ENCODE measurements at regions not wholly inside any gene's neighbourhood (a gene's known extent, or its start where the extent isn't known, plus 50 kb on each side); places are given as distances from the start of the nearest gene placed in this dataset.
"Not testable (repeated sequence)": the region's sequence is repeated elsewhere in the genome, so short reads cannot be mapped to it uniquely, and the experiment has no call there.

GRCh38 chr9:62038260-62038659, 848.4 kb downstream of the SPATA31A7 start:
- H2BK20ac ChIP-seq (ENCODE audit: low read depth, low read length, poor library complexity, severe bottlenecking); H3K27ac ChIP-seq (ENCODE audit: insufficient read length, low read depth, low read length): not testable (repeated sequence)

DNA sequence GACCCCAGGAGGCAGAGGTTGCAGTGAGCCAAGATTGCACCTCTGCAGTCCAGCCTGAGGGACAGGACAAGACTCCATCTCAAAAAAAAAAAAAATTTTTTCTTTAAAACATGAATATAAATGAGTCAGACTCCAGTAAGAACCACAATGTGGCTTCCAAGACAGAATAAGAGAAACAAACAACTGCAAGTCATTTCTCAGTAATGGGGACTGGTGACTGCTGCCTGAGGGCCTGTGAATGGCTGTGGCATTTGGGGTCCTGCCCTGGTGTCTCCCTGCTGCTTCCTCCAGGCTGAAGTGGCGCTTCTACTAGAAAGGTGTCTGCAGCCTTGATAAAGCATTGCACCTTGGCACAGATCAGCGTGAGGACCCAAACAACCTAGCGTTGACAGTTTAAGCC, 868.3 kb downstream of the SPATA31A7 start:
- no CpG with 5 or more reads among the region's 3 CpGs for WGBS (ENCODE audit: extremely low coverage, insufficient read length, low lambda C conversion rate)
- not testable (repeated sequence) for H2BK5ac ChIP-seq (ENCODE audit: insufficient read length, low read length); H4K5ac ChIP-seq (ENCODE audit: insufficient read length, low read depth, low read length); H3K4me3 Mint-ChIP-seq; H4K8ac ChIP-seq (replicated peaks; ENCODE audit: insufficient read length, low read depth, low read length); H3T11ph ChIP-seq (ENCODE audit: low read length); H3K36me3 Mint-ChIP-seq (ENCODE audit: insufficient read depth in 1 of 3, low read depth in 3 of 3); DNase-seq; H3K23ac ChIP-seq (ENCODE audit: insufficient read length, low read depth, low read length); H3K18ac ChIP-seq (ENCODE audit: insufficient read length, low read depth, low read length); H2AFZ ChIP-seq (ENCODE audit: low read length); H3K27ac ChIP-seq (ENCODE audit: insufficient read length, low read depth, low read length); H3K79me2 ChIP-seq (ENCODE audit: insufficient read depth, low read length); H4K91ac ChIP-seq (ENCODE audit: insufficient read length, low read depth, low read length); H3K79me1 ChIP-seq (ENCODE audit: insufficient read depth, low read depth, low read length, poor library complexity, severe bottlenecking); H3K4me2 ChIP-seq (ENCODE audit: insufficient read depth, insufficient read length, low read length); H3K56ac ChIP-seq (ENCODE audit: insufficient read length, low read depth, low read length); H3K4me1 Mint-ChIP-seq; H2BK15ac ChIP-seq (ENCODE audit: low read depth, low read length); H3K27me3 ChIP-seq (ENCODE audit: insufficient read depth, low read length); H3K9me3 ChIP-seq (ENCODE audit: control insufficient read depth, low read depth, low read length); H3K4me1 ChIP-seq (ENCODE audit: insufficient read depth, low read length); H3K23me2 ChIP-seq (ENCODE audit: insufficient read length, low read depth, low read length, poor library complexity, severe bottlenecking); H3K27me3 Mint-ChIP-seq (ENCODE audit: low read depth); H3K27ac Mint-ChIP-seq; H3K14ac ChIP-seq (ENCODE audit: insufficient read depth, low read length); H2BK12ac ChIP-seq (ENCODE audit: insufficient read length, low read depth, low read length); H4K20me1 ChIP-seq (ENCODE audit: control insufficient read depth, insufficient read depth, insufficient read length); H2BK20ac ChIP-seq (ENCODE audit: low read depth, low read length, poor library complexity, severe bottlenecking); H2AK5ac ChIP-seq (ENCODE audit: insufficient read length, low read length); H3K4ac ChIP-seq (ENCODE audit: low read depth, low read length); H3K9me3 Mint-ChIP-seq; H2BK120ac ChIP-seq (ENCODE audit: low read depth, low read length, poor library complexity, severe bottlenecking); H3K9ac ChIP-seq (ENCODE audit: extremely low read depth, insufficient read length, low read length)

More at GRCh38 chr9:62038260-62038659, 848.4 kb downstream of the SPATA31A7 start:
- H2BK15ac ChIP-seq (ENCODE audit: low read depth, low read length); H3K27me3 Mint-ChIP-seq (ENCODE audit: low read depth); H3K4me1 Mint-ChIP-seq; H2AFZ ChIP-seq (ENCODE audit: low read length); DNase-seq; H4K5ac ChIP-seq (ENCODE audit: insufficient read length, low read depth, low read length); H3K79me2 ChIP-seq (ENCODE audit: insufficient read depth, low read length); H3K4ac ChIP-seq (ENCODE audit: low read depth, low read length); H3K4me1 ChIP-seq (ENCODE audit: insufficient read depth, low read length); H3K9me3 Mint-ChIP-seq; H4K8ac ChIP-seq (replicated peaks; ENCODE audit: insufficient read length, low read depth, low read length); H3T11ph ChIP-seq (ENCODE audit: low read length); H2BK12ac ChIP-seq (ENCODE audit: insufficient read length, low read depth, low read length); H3K27ac Mint-ChIP-seq; H3K4me2 ChIP-seq (ENCODE audit: insufficient read depth, insufficient read length, low read length); H3K9ac ChIP-seq (ENCODE audit: extremely low read depth, insufficient read length, low read length); H3K18ac ChIP-seq (ENCODE audit: insufficient read length, low read depth, low read length); H3K23ac ChIP-seq (ENCODE audit: insufficient read length, low read depth, low read length); H3K4me3 Mint-ChIP-seq; H4K20me1 ChIP-seq (ENCODE audit: control insufficient read depth, insufficient read depth, insufficient read length); H3K27me3 ChIP-seq (ENCODE audit: insufficient read depth, low read length); H3K14ac ChIP-seq (ENCODE audit: insufficient read depth, low read length); H3K9me3 ChIP-seq (ENCODE audit: control insufficient read depth, low read depth, low read length); H3K79me1 ChIP-seq (ENCODE audit: insufficient read depth, low read depth, low read length, poor library complexity, severe bottlenecking); H2AK5ac ChIP-seq (ENCODE audit: insufficient read length, low read length); H3K56ac ChIP-seq (ENCODE audit: insufficient read length, low read depth, low read length); H3K23me2 ChIP-seq (ENCODE audit: insufficient read length, low read depth, low read length, poor library complexity, severe bottlenecking); H3K36me3 Mint-ChIP-seq (ENCODE audit: insufficient read depth in 1 of 3, low read depth in 3 of 3); H4K91ac ChIP-seq (ENCODE audit: insufficient read length, low read depth, low read length); H2BK5ac ChIP-seq (ENCODE audit: insufficient read length, low read length); H2BK120ac ChIP-seq (ENCODE audit: low read depth, low read length, poor library complexity, severe bottlenecking): not testable (repeated sequence)
- no CpG with 5 or more reads among the region's 7 CpGs for WGBS (ENCODE audit: extremely low coverage, insufficient read length, low lambda C conversion rate)

All from H9 (cell line).